SK-N-SH treated with all-trans-retinoic acid at 6 μM for 48 hours (cell line): ENCODE measurements at regions not wholly inside any gene's neighbourhood (a gene's known extent, or its start where the extent isn't known, plus 50 kb on each side); places are given as distances from the start of the nearest gene placed in this dataset.

Experiments
- ATAC-seq: fragments of 200-7000 bp; cut with Tn5 transposase; 3 replicates; pipeline ENCODE4 v1.9.1; 2020; ENCODE audit warnings: mild to moderate bottlenecking, moderate library complexity
- ARNTL ChIP-seq: fragments of 450-650 bp; formaldehyde crosslinking; IDR thresholded peaks from 2 replicates; pipeline ENCODE4 v1.5.0; 2020; ENCODE audit warnings: low read depth, mild to moderate bottlenecking, moderate library complexity, borderline replicate concordance
- BACH2 ChIP-seq: fragments of 250-450 bp; sonication (Bioruptor Pico); IDR thresholded peaks from 2 replicates; pipeline ENCODE4 v1.9.0; 2021; ENCODE audit warnings: mild to moderate bottlenecking, borderline replicate concordance
- CREB5 ChIP-seq: fragments of 250-450 bp; sonication (Bioruptor Pico); IDR thresholded peaks from 2 replicates; pipeline ENCODE4 v1.5.1; 2020; ENCODE audit warnings: low read depth, mild to moderate bottlenecking, moderate library complexity
- CSDC2 ChIP-seq: fragments of 250-450 bp; sonication (Bioruptor Pico); IDR thresholded peaks from 2 replicates; pipeline ENCODE4 v1.5.0; 2020; ENCODE audit warnings: mild to moderate bottlenecking, moderate library complexity
- CSRNP3 ChIP-seq: fragments of 250-450 bp; sonication (Bioruptor Pico); IDR thresholded peaks from 2 replicates; pipeline ENCODE4 v1.5.1; 2021; ENCODE audit warnings: mild to moderate bottlenecking, moderate library complexity
- ESRRG ChIP-seq: fragments of 250-450 bp; sonication (Bioruptor Pico); IDR thresholded peaks from 2 replicates; pipeline ENCODE4 v1.6.1; 2021; ENCODE audit warnings: mild to moderate bottlenecking
- GLIS3 ChIP-seq: fragments of 250-450 bp; sonication (Bioruptor Pico); IDR thresholded peaks from 2 replicates; pipeline ENCODE4 v1.5.0; 2020; ENCODE audit warnings: mild to moderate bottlenecking, moderate library complexity
- OSR1 ChIP-seq: fragments of 250-450 bp; sonication (Bioruptor Pico); IDR thresholded peaks from 2 replicates; pipeline ENCODE4 v1.8.0; 2022; ENCODE audit warnings: moderate library complexity, mild to moderate bottlenecking, inconsistent platforms
- PATZ1 ChIP-seq: fragments of 250-450 bp; sonication (Bioruptor Pico); IDR thresholded peaks from 2 replicates; pipeline ENCODE4 v1.8.0; 2020; ENCODE audit warnings: mild to moderate bottlenecking, moderate library complexity, borderline replicate concordance
- POU6F1 ChIP-seq: fragments of 250-450 bp; sonication (Bioruptor Pico); IDR thresholded peaks from 2 replicates; pipeline ENCODE4 v1.8.0; 2021; ENCODE audit warnings: low read depth, mild to moderate bottlenecking, moderate library complexity, borderline replicate concordance
- PPARA ChIP-seq: fragments of 250-450 bp; sonication (Bioruptor Pico); IDR thresholded peaks from 2 replicates; pipeline ENCODE4 v1.5.0; 2020; ENCODE audit warnings: mild to moderate bottlenecking, borderline replicate concordance
- RARB ChIP-seq: fragments of 250-450 bp; sonication (Bioruptor Pico); IDR thresholded peaks from 2 replicates; pipeline ENCODE4 v1.8.0; 2021; ENCODE audit warnings: mild to moderate bottlenecking, moderate library complexity
- SNAI2 ChIP-seq: fragments of 250-450 bp; sonication (Bioruptor Pico); IDR thresholded peaks from 2 replicates; pipeline ENCODE4 v1.5.0; 2020; ENCODE audit warnings: mild to moderate bottlenecking, moderate library complexity
- TCF4 ChIP-seq: fragments of 250-450 bp; sonication (Bioruptor Pico); IDR thresholded peaks from 2 replicates; pipeline ENCODE4 v1.8.0; 2021; ENCODE audit warnings: mild to moderate bottlenecking, moderate library complexity, borderline replicate concordance
- TOX ChIP-seq: fragments of 250-450 bp; sonication (Bioruptor Pico); IDR thresholded peaks from 2 replicates; pipeline ENCODE4 v1.8.0; 2021; ENCODE audit warnings: mild to moderate bottlenecking, moderate library complexity, borderline replicate concordance
- TSHZ2 ChIP-seq: fragments of 250-450 bp; sonication (Bioruptor Pico); IDR thresholded peaks from 2 replicates; pipeline ENCODE4 v1.5.0; 2020; ENCODE audit warnings: mild to moderate bottlenecking, moderate library complexity
- ZC3H10 ChIP-seq: fragments of 250-450 bp; sonication (Bioruptor Pico); IDR thresholded peaks from 2 replicates; pipeline ENCODE4 v1.5.1; 2021; ENCODE audit warnings: mild to moderate bottlenecking, moderate library complexity
- ZFP3 ChIP-seq: fragments of 250-450 bp; sonication (Bioruptor Pico); IDR thresholded peaks from 2 replicates; pipeline ENCODE4 v1.5.0; 2020; ENCODE audit warnings: mild to moderate bottlenecking, moderate library complexity
- ZFP30 ChIP-seq: fragments of 450-650 bp; formaldehyde crosslinking; IDR thresholded peaks from 2 replicates; pipeline ENCODE4 v1.5.0; 2022; ENCODE audit warnings: mild to moderate bottlenecking, moderate library complexity
- ZNF70 ChIP-seq: fragments of 450-650 bp; formaldehyde crosslinking; IDR thresholded peaks from 2 replicates; pipeline ENCODE4 v1.5.0; 2020; ENCODE audit warnings: mild to moderate bottlenecking, moderate library complexity
- ZNF8 ChIP-seq: fragments of 450-650 bp; formaldehyde crosslinking; IDR thresholded peaks from 2 replicates; pipeline ENCODE4 v1.5.0; 2020; ENCODE audit warnings: mild to moderate bottlenecking, moderate library complexity

- no peak for ATAC-seq
These were observed 105.3 kb upstream of the ACP3 start for GRCh38 chr3:132211896-132212295.

GRCh38 chr3:132218817-132219755 is 98.1 kb upstream of the ACP3 start:
- TF ChIP-seq TOX = no peak
- TF ChIP-seq OSR1 = no peak
- no peak for TF ChIP-seq ZFP3 (CRISPR knock-in tag)
- no peak for TF ChIP-seq ZNF70 (CRISPR knock-in tag)
- TF ChIP-seq CREB5 (CRISPR knock-in tag) = no peak
- TF ChIP-seq ZNF8 = no peak
- no peak for TF ChIP-seq TSHZ2
- no peak for TF ChIP-seq ARNTL (CRISPR knock-in tag)
- no peak for TF ChIP-seq GLIS3
- TF ChIP-seq POU6F1 = no peak
- no peak for TF ChIP-seq TCF4 (CRISPR knock-in tag)
- TF ChIP-seq RARB (CRISPR knock-in tag) = no peak
- no peak for TF ChIP-seq ZC3H10 (CRISPR knock-in tag)
- ATAC-seq = no peak

More at GRCh38 chr3:132211896-132212295, 105.3 kb upstream of the ACP3 start:
- TF ChIP-seq GLIS3 (no peak), PPARA (CRISPR knock-in tag) (no peak), ZFP3 (CRISPR knock-in tag) (no peak), ZC3H10 (CRISPR knock-in tag) (no peak), BACH2 (CRISPR knock-in tag) (no peak), ZFP30 (CRISPR knock-in tag) (no peak), ZNF70 (CRISPR knock-in tag) (no peak)

GRCh38 chr3:132220986-132221385 is 96.2 kb upstream of the ACP3 start:
- TF ChIP-seq TSHZ2 = no peak
- no peak for TF ChIP-seq ARNTL (CRISPR knock-in tag)
- TF ChIP-seq CREB5 (CRISPR knock-in tag) = no peak
- TF ChIP-seq OSR1 = no peak
- TF ChIP-seq BACH2 (CRISPR knock-in tag) = no peak
- no peak for TF ChIP-seq CSRNP3
- TF ChIP-seq ZNF70 (CRISPR knock-in tag) = no peak
- TF ChIP-seq CSDC2 (CRISPR knock-in tag) = no peak
- TF ChIP-seq ZFP30 (CRISPR knock-in tag) = no peak
- no peak for TF ChIP-seq SNAI2 (CRISPR knock-in tag)
- TF ChIP-seq PATZ1 (CRISPR knock-in tag) = no peak
- no peak for TF ChIP-seq ESRRG
- no peak for TF ChIP-seq ZC3H10 (CRISPR knock-in tag)
- TF ChIP-seq RARB (CRISPR knock-in tag) = no peak
- no peak for TF ChIP-seq GLIS3
- no peak for ATAC-seq
